AG09319 (cell line): ENCODE measurements at regions not wholly inside any gene's neighbourhood (a gene's known extent, or its start where the extent isn't known, plus 50 kb on each side); places are given as distances from the start of the nearest gene placed in this dataset.

ENCODE experiments used
- DNase-seq: peaks from one replicate; pipeline ENCODE4 v3.0.0-alpha.2; 2010; ENCODE audit warnings: low read depth; ENCODE audit errors: extremely low read depth
- CTCF ChIP-seq: IDR thresholded peaks from 2 replicates; pipeline ENCODE4 v1.5.1; 2011; ENCODE audit warnings: low read depth, mild to moderate bottlenecking, inconsistent platforms, low read length, moderate library complexity

- DNase-seq: no peak
- TF ChIP-seq CTCF: no peak
These were observed 163.2 kb upstream of the TSHZ2 start for GRCh38 chr20:52809003-52809402.

- DNase-seq: no peak
- TF ChIP-seq CTCF: no peak
These were observed 165.2 kb upstream of the TSHZ2 start for GRCh38 chr20:52806918-52807317.

- DNase-seq: no peak
- no peak for TF ChIP-seq CTCF
These were observed 166.3 kb upstream of the TSHZ2 start for GRCh38 chr20:52805843-52806242.

- DNase-seq: no peak
These were observed 166.9 kb upstream of the TSHZ2 start for GRCh38 chr20:52805296-52805571.

GRCh38 chr20:52804497-52805295 is 167.5 kb upstream of the TSHZ2 start:
- no peak for TF ChIP-seq CTCF
- DNase-seq: no peak

More at GRCh38 chr20:52805296-52805571, 166.9 kb upstream of the TSHZ2 start:
- TF ChIP-seq CTCF: no peak

- no peak for TF ChIP-seq CTCF
- no peak for DNase-seq
These were observed 170.5 kb upstream of the TSHZ2 start for GRCh38 chr20:52801628-52802006.

- DNase-seq: no peak
- TF ChIP-seq CTCF: no peak
These were observed 171.2 kb upstream of the TSHZ2 start for GRCh38 chr20:52800734-52801627.
